Activated CD8-positive, alpha-beta memory T cell treated with anti-CD3 and anti-CD28 coated beads for 24 hours (primary cell): ENCODE measurements at regions not wholly inside any gene's neighbourhood (a gene's known extent, or its start where the extent isn't known, plus 50 kb on each side); places are given as distances from the start of the nearest gene placed in this dataset.
"Not testable (repeated sequence)": the region's sequence is repeated elsewhere in the genome, so short reads cannot be mapped to it uniquely, and the experiment has no call there.

ENCODE experiments used
- DNase-seq: peaks from one replicate; pipeline ENCODE4 v3.0.0-alpha.2; 2020

DNA sequence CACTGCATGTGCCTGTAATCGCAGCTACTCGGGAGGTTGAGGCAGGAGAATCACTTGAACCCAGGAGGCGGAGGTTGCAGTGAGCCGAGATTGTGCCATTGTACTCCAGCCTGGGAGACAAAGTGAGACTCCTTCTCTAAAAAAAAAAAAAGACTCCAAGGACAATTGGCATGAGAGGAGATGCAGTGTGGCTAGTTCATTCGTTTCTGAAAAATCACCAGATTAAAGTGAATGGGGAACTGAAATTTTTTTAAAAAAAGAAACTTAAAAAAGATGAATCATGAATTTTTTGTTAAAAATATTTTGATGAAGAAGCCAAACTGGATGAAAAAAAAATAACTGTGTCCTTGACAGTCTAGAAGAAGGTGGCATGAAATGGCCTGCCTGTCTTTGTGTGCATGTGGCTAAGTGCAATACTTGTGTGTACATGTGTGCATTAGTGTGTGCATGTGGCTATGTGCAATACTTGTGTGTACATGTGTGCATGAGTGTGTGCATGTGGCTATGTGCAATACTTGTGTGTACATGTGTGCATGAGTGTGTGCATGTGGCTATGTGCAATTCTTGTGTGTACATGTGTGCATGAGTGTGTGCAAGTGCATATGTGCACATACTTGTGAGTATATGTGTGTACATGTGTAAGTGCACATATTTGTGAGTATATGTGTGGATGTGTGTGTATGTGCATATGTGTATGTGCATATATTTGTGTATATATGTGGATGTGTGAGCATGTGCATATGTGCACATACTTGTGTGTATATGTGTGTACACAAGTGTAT lies 391.7 kb upstream of the KLF6 start:
- no peak for DNase-seq

DNA sequence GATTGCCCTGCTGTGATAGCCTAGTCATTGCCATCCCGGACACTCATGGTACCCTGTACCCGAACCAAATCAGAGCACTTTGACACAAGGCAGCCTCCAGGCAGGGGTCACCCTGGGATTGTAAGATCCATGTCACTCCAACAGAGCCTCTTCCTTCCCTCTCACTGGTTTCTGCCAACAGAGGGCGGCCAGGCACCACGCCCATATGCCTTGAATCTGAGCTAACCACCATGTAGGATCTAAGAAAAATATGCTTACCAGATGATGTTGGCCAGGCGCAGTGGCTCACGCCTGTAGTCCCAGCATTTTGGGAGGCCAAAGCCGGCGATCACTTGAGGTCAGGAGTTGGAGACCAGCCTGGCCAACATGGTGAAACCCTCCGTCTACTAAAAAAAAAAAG lies 389.2 kb upstream of the KLF6 start:
- no peak for DNase-seq

DNA sequence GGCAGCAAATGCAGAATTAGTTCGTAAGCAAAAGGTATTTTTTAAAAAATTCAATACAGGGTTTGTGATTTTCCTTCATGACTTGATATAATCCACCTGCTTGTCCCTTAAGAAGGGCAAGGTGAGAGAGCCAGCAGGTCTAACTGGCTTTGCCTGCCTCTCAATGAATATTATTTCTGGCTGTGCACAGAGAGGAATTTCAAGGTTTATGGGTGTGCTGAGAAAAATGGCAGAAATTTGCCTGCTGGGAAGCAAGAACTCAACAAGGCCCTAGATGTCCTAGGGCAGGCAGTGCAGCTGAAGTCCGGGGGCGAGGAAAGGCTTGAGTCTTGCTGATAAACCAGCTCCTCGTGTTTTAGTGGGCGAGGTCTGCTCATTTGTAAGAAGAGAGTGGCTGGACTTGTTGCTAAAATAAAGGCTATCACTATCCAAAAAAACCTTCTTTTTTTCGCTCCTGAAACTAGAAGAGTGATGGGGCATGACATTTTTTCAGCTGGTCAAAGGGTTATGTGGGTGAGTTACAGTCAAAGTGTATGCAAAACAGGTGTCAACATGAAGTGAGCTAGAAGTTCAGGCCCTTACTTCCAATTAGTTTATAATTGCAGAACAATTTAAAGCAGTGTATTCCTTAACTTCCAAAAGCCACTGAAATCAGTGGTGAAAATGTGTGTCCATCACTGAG lies 385.8 kb upstream of the KLF6 start:
- DNase-seq = no peak

DNA sequence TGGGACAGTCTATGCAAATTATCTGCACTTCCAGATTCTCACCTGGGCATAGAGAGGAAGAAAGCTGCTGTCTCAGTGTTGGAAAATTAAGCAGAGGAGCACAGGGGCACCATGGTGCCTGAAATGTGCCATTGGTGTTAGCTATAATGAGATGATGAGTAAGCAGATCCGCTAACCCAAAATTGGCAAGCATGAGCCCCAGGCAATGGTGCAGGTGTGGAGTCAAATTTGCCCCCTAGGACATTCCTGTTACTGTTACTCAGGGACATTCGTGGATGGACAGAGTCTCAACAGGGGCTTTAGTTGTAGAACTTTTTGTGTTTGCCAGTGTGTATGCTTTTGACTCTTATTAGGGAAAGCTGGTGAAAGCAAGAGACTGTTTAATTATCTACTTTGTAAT lies 385.2 kb upstream of the KLF6 start:
- DNase-seq = no peak

DNA sequence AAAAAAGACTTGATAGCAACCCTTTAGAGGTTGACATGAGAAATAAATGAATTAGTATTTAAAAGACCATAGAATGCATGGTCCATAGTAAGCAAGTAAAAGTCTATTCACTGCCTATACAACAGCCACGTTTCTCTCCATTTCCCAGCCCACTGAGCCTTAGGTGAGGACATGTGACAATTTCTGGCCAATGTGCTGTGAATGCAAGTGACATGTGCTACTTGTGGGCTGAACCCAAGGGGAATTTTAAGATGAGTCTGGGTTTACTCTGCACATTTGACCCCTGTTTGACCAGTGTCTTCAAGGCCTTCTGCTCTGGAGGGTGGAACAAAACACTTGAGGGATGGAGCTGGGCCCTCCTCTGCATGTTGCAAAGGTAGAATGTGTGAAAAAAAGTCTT lies 384.4 kb upstream of the KLF6 start:
- DNase-seq = no peak

DNA sequence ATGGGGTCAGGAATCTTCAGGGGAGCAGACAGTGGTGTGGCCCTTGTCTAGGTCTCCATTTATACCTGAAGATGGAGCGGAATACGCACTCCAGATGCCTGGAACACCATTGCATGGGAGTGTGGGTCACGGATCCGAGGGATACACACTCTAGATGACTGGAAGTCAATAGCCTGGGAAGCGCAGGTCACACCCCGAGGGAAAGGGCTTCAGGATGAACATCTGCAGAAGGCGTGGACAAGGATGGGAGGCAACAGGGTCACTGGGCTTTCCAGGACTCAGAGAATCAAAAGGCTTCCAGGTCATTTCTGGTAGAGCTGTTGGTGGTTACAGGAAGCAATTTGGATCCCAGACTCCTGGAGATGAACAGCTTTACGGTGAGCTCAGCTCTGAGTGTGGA lies 382.2 kb upstream of the KLF6 start:
- no peak for DNase-seq

DNA sequence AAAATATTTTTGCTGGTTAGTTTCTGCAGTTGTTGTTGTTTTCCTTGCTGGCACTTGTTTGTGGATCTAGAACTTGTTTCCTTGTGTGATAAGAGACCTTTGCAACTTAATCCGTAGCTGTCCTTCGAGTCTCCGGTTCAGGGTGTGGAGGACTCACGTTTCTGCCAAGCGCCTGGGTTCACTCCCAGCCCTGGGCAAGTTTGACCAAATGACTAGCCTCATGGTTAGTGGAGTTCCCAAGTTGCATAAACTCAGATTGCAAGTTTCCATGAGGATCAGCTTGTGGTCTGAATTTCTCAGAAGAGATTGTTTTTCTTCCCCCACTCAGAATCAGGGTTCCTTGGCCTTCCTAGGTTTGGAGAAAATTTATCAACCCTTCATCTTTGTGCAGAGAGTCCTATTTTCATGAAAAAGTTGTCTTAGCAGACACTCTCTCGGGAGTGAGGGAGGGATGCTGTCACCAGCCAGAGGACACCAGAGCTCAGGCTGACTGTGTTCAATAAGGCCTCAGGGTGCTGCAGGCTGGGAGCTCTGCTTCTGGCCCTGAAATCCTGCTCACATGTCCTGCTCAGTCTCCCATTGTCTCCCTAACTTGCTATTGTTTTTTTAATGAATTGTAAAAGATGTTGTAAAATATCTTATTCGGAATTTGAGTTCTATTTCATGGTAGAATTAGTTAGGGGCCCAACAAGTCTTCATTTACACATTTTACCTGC lies 377.7 kb upstream of the KLF6 start:
- no peak for DNase-seq

DNA sequence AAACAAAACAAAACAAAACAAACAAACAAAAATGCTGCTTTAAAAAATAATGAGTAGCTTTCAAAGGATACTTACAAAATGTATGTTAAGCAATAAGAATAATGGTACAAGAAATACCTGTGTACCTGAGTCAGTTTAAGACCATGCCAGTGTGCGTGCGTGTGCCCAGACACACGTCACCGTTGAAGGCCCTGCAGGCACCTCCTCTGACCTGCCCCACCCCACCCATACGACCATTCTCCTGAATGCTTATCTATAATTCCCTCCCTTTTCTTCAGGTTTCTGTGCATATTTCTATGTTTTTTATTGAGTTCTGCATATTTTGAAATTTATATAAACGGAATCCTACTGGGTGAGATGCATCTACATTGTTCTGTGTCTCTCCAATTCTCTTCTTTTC lies 374.2 kb upstream of the KLF6 start:
- no peak for DNase-seq

DNA sequence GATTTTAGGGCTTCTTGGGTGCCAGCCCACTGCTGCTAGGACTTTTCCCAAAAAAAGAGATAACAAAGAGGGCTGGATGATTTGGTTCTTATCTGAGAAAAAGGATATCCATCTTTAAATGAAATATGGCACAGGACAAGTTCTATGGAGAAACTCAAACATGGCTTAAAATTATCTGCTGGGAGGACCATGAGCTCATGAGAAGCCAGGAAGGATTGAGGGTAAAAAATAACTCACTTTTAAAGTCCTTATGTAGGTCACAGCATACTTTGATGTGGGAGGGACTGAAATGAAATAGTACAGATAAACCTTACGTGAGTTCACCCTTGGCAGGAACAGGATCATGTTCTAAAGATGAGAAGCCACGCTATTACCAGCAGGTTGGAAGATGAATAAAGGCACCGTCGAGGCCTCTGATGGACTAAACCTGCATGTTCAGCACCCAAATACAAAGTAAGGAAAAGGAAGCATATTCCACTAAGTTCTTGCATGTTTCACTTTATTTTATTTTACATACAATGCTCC lies 369.2 kb upstream of the KLF6 start:
- no peak for DNase-seq

DNA sequence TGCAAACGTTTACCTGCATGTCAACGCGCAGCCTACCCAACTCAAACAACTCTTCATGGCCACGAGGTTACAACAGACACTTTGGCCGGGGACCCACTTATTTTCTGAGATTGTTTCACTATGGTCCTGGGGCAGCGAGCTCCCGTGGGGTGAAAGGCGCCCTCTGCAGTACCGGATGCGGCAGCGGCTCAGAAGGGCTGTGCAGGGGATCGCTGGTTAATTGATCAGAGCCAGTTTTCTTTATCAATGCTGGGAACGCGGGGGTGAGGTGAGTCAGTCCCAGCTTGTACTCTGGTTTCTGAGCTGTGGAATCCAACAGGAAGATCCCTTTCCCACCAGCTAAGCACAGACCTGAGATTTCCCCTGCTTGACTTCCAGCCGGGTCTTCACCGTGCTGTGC lies 366.5 kb upstream of the KLF6 start:
- DNase-seq = no peak

DNA sequence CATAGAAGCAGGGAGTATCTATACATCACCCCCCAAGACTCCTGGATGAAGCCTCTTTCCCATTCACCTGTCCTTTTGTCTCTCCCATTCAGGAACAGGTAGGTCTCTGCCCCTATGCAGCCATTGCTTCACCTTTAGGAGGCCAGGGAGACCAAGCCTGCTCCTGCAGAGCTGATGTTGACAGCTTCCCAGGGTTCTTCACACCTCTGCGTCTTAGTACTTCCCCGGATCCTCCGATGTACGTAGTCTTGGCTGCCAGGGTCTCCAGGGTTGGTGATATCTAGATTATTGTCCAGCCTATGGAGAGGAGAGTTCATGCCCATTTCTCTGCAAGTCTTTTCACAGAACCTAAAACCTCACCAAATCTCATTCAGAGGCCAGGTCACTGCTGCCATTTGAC lies 365.7 kb upstream of the KLF6 start:
- no peak for DNase-seq

DNA sequence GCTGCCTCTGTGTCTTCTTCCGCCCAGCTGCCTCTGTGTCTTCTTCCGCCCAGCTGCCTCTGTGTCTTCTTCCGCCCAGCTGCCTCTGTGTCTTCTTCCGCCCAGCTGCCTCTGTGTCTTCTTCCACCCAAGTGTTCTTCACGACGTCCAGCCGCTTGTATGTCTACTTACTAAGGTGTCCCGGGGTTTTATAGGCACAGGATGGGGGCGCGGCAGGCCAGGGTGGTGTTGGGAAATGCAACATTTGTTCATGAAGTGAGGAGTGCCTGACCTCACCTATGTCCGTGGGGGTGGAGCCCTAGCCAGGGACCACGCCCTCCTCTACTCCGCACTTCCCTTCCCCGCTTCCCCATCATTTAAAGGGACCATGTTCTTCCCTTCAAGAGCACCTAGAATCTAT lies 364.5 kb upstream of the KLF6 start:
- DNase-seq = not testable (repeated sequence)

DNA sequence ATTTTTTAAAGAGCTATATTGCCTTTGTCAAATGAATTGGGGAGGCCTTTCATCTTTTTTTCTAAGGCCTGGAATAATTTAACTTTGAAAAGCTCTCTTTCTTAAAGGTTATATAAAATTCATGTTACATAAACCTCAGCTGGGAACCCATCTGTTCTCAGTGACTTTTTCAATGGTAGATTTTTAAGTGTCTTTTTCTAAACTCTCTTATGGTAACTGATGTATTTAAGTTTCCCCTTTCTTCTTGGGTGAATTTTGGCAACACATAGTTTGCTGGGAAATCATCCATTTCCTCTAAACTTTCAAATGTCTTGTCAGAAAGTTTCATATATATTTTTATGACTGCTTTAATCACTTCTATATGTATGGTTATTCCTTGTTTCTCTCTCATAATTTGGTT lies 362.2 kb upstream of the KLF6 start:
- DNase-seq = no peak

DNA sequence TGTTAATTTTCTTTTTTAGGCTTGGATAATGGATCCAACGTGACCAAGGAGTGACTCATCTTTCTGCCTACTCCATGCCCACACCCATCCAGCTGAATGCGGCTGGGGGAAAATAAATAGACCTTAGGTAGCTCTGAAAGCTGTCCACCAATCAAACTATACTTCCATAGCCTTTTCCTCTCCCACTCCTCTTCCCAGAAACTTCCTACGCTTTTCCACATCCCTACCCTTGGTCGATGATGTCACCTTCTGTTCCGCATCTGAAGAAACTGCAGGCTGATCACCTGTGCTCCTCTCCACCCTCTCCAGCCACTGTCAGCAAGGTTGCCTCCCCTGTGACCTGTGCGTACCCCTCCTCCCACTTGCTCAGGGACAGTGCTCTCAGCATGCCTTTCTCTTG lies 359.8 kb upstream of the KLF6 start:
- DNase-seq = no peak

DNA sequence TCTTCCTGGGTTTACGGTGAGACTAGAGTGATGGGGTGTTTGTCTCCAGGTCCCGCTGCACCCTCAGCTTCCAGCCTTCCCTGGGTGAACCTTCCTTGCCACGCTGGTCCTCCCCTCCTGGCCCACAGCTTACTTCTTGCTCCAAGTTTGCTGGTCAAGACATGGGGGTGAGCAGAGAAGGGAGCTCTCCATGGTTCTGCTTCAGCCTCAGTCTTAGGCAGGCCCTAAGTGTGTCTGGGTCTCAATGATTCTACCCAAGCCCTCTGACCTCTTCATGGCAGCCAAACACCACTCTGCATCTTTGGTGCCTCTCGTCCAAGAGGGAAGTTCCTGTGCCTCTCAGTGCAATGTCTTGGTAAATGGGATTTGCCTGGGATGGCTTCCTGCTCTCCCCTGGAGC lies 356.5 kb upstream of the KLF6 start:
- DNase-seq = no peak

DNA sequence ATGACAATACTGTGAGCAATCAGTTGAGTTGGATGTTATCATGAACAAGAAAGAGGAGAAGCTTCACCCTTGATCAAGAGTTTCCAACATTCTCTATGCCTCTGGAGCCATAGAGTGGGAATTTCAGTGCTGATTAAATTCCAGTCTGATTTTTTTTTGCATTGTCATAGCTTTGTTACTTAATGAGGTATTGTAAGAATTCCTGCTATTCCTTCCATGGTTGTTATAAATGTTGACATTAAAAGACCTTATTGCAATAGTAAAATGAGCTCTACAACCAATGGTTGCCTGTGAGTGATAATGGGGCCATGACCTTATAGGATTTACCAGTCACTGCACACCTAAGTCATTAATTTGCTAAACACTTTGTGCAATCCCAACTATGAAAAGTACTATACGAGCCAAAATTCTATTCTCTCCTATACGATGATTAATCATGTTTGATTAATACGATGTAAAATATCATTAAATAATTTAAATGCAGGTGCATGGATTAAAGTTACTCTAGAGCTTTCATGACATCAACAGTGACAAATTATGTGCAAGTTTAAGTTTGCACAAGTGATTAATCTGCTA lies 353.2 kb upstream of the KLF6 start:
- no peak for DNase-seq

DNA sequence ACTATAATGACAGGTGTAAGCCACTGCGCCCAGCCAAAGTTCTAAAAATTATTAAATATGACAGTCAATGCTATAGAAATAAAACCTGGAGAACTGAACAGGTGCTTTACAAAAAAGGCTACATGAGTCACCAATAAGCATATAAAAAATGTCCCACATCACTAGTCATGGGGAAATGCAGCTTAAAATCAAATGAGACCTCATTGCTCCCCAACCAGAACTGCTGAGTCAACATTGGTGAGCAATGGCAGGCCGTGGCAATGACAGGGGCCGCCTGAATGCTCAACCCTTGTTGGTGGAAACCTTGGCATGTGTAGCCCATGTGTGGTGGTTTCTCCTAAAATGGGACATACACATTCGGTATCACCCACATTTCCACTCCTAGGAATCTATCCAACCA lies 352.3 kb upstream of the KLF6 start:
- no peak for DNase-seq

DNA sequence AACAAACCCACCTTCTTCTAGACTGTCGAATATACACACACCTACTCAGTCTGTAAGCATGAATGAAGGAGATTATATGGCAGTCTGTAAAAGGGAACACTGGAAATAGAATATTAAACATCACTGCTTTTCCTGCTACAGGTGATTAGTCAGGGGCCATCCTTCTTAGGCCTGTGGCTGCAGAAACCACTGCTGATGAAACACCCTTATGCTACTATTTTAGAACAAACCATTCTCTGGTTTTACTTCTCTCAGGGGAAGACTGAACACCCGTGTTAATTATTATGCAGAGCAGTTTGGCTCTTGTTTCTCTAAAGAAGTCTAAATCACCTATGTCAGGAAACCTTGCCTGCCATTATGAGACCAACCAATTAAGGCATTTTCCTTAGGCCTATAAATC lies 351.1 kb upstream of the KLF6 start:
- DNase-seq = no peak

DNA sequence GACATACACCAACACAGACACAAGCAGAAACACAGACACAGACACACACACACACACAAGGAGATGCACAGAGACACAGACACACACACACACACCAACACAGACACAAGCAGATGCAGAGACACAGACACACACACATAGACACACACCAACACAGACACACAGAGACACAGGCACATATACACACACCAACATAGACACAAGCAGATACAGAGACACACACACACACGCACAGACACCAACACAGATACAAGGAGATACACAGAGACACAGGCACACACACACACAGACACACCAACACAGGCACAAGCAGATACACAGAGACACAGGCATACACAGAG lies 347.2 kb upstream of the KLF6 start:
- DNase-seq = no peak

DNA sequence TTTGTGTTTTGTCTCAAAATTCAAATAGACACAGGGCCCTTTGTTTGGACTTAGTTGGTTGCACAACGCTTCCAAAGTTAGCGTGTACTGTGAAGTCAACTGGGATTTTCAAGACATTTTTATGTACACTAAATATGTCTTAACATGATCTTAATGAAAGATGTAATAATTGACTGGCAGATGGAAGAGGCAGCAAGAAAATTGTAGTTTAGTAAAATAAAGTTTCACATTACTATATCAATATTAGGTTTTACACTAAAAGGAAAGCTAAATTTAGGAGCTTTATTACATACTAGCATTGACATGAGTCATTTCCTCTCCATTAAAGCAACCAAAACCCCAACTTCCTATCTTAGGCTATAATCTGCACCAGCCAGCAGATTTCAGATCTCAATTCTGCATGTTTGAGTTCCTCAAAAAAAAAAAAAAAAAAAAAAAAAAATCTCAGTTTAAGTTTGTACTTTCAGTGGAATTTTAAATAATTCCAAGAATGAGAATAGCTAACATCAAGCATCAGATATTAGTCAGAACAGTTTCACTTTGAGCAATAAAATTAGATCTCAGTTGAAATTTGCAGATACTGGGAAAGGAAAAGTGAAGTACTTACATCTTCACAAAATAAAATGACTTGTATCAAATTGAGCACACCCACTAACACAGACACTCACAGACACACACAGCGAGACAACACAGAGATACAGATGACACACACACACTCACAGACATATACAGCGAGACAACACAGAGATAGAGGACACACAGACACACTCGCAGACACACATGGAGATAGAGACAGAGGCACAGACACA lies 346.6 kb upstream of the KLF6 start:
- DNase-seq = peak; percentile 70

DNA sequence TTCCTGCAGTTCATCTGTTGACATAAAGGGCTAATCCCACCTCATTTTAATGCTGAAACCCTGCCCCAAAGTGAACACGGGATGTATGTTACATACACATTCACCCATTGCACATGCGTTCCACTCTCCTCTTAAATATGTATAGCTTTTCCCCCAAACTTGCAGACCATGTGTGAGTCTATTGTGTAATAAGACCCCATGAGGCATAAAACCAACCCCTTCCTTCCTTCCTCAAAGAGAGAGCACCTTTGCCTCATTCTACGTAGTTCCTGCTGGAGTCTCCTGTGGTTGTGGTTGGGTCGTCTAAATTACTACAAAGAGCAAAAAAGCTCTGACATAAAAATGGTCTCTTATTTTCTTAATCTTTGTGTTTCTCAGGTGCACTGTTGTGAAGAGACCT lies 345.7 kb upstream of the KLF6 start:
- no peak for DNase-seq

DNA sequence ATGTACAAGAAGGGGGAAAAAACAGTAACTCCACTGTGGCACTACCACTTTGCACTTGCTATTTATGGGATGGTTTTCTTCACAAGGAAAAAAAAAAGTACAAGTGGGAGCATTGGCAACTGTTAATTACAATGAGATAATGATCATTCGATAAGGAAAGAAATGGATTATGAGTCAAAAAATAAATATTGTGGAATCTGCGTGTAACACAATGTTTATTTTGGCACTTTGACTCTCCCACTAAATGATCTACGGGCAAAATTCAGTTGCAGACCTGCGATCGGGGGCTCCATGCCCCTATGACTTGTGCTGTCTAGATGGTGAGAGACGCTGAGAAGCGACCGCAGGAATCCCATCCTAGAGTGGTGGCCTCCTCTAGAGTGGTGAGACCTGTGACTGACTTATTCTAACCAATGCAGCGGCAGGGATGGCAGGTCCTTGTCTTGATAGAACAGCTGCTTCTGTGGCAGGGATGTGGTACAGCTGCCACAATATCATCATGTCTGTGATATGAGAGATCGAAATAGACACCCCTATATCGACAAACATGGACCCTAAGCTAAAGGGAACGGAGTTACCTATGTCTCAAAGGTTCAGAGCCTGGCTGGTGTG lies 345.0 kb upstream of the KLF6 start:
- DNase-seq = no peak
